ENCODE measurements at regions not wholly inside any gene's neighbourhood (a gene's known extent, or its start where the extent isn't known, plus 50 kb on each side); places are given as distances from the start of the nearest gene placed in this dataset.

- Histone ChIP-seq H3K27me3 (ENCODE audit: control insufficient read depth in 1 of 2, insufficient read depth in 2 of 2, low read length in 2 of 2) (no peaks in the 10 kb centered on the region), H3K9ac (ENCODE audit: low read depth in 1 of 2, low read length in 2 of 2) (no peak overlapping the region), H3K4me1 (ENCODE audit: control insufficient read depth in 1 of 2, insufficient read depth in 2 of 2, low read length in 2 of 2) (no peaks in the 10 kb centered on the region), H3K27ac (ENCODE audit: low read depth, low read length) (no peak overlapping the region), H3K36me3 (ENCODE audit: control insufficient read depth in 1 of 2, insufficient read depth in 2 of 2, low read length in 2 of 2) (no peaks in the 10 kb centered on the region), H3K4me3 (ENCODE audit: low read depth in 1 of 2, low read length in 2 of 2) (no peak overlapping the region), H3K9me3 (ENCODE audit: control insufficient read depth in 1 of 2, low read length in 2 of 2) (peaks cover 0 to 9% of the 10 kb centered on the region in 2 donors)
These were observed 135.1 kb upstream of the SEL1L start for GRCh38 chr14:81668626-81669274.

- no peak overlapping the region for H3K4me3 ChIP-seq (ENCODE audit: low read depth in 1 of 2, low read length in 2 of 2)
- peaks cover 0 to 9% of the 10 kb centered on the region in 2 donors for H3K9me3 ChIP-seq (ENCODE audit: control insufficient read depth in 1 of 2, low read length in 2 of 2)
- H3K36me3 ChIP-seq (ENCODE audit: control insufficient read depth in 1 of 2, insufficient read depth in 2 of 2, low read length in 2 of 2), result no peaks in the 10 kb centered on the region
- no peaks in the 10 kb centered on the region for H3K27me3 ChIP-seq (ENCODE audit: control insufficient read depth in 1 of 2, insufficient read depth in 2 of 2, low read length in 2 of 2)
- H3K9ac ChIP-seq (ENCODE audit: low read depth in 1 of 2, low read length in 2 of 2), result no peak overlapping the region
- H3K4me1 ChIP-seq (ENCODE audit: control insufficient read depth in 1 of 2, insufficient read depth in 2 of 2, low read length in 2 of 2), result no peaks in the 10 kb centered on the region
- H3K27ac ChIP-seq (ENCODE audit: low read depth, low read length), result no peak overlapping the region
These were observed 135.7 kb upstream of the SEL1L start for GRCh38 chr14:81669308-81669707.

GRCh38 chr14:81673930-81674329 is 140.3 kb upstream of the SEL1L start:
- peaks cover 0 to under 1% of the 10 kb centered on the region in 2 donors for H3K9me3 ChIP-seq (ENCODE audit: control insufficient read depth in 1 of 2, low read length in 2 of 2)
- no peaks in the 10 kb centered on the region for H3K4me1 ChIP-seq (ENCODE audit: control insufficient read depth in 1 of 2, insufficient read depth in 2 of 2, low read length in 2 of 2)
- H3K36me3 ChIP-seq (ENCODE audit: control insufficient read depth in 1 of 2, insufficient read depth in 2 of 2, low read length in 2 of 2), result no peaks in the 10 kb centered on the region
- H3K27me3 ChIP-seq (ENCODE audit: control insufficient read depth in 1 of 2, insufficient read depth in 2 of 2, low read length in 2 of 2), result no peaks in the 10 kb centered on the region
- no peak overlapping the region for H3K27ac ChIP-seq (ENCODE audit: low read depth, low read length)
- no peak overlapping the region for H3K4me3 ChIP-seq (ENCODE audit: low read depth in 1 of 2, low read length in 2 of 2)
- H3K9ac ChIP-seq (ENCODE audit: low read depth in 1 of 2, low read length in 2 of 2), result no peak overlapping the region

- no peaks in the 10 kb centered on the region for H3K9me3 ChIP-seq (ENCODE audit: control insufficient read depth in 1 of 2, low read length in 2 of 2)
- H3K9ac ChIP-seq (ENCODE audit: low read depth in 1 of 2, low read length in 2 of 2), result no peak overlapping the region
These were observed 142.7 kb upstream of the SEL1L start for GRCh38 chr14:81676395-81676794.

GRCh38 chr14:81676879-81677278 is 143.2 kb upstream of the SEL1L start:
- no peaks in the 10 kb centered on the region for H3K9me3 ChIP-seq (ENCODE audit: control insufficient read depth in 1 of 2, low read length in 2 of 2)
- H3K36me3 ChIP-seq (ENCODE audit: control insufficient read depth in 1 of 2, insufficient read depth in 2 of 2, low read length in 2 of 2), result no peaks in the 10 kb centered on the region
- H3K9ac ChIP-seq (ENCODE audit: low read depth in 1 of 2, low read length in 2 of 2), result no peak overlapping the region
- H3K4me1 ChIP-seq (ENCODE audit: control insufficient read depth in 1 of 2, insufficient read depth in 2 of 2, low read length in 2 of 2), result no peaks in the 10 kb centered on the region
- no peaks in the 10 kb centered on the region for H3K27me3 ChIP-seq (ENCODE audit: control insufficient read depth in 1 of 2, insufficient read depth in 2 of 2, low read length in 2 of 2)
- H3K4me3 ChIP-seq (ENCODE audit: low read depth in 1 of 2, low read length in 2 of 2), result no peak overlapping the region
- H3K27ac ChIP-seq (ENCODE audit: low read depth, low read length), result no peak overlapping the region

More at GRCh38 chr14:81676395-81676794, 142.7 kb upstream of the SEL1L start:
- Histone ChIP-seq H3K36me3 (ENCODE audit: control insufficient read depth in 1 of 2, insufficient read depth in 2 of 2, low read length in 2 of 2) (no peaks in the 10 kb centered on the region), H3K4me3 (ENCODE audit: low read depth in 1 of 2, low read length in 2 of 2) (no peak overlapping the region), H3K27ac (ENCODE audit: low read depth, low read length) (no peak overlapping the region), H3K4me1 (ENCODE audit: control insufficient read depth in 1 of 2, insufficient read depth in 2 of 2, low read length in 2 of 2) (no peaks in the 10 kb centered on the region), H3K27me3 (ENCODE audit: control insufficient read depth in 1 of 2, insufficient read depth in 2 of 2, low read length in 2 of 2) (no peaks in the 10 kb centered on the region)

- no peaks in the 10 kb centered on the region for H3K27me3 ChIP-seq (ENCODE audit: control insufficient read depth in 1 of 2, insufficient read depth in 2 of 2, low read length in 2 of 2)
- no peak overlapping the region for H3K4me3 ChIP-seq (ENCODE audit: low read depth in 1 of 2, low read length in 2 of 2)
- H3K4me1 ChIP-seq (ENCODE audit: control insufficient read depth in 1 of 2, insufficient read depth in 2 of 2, low read length in 2 of 2), result no peaks in the 10 kb centered on the region
- no peaks in the 10 kb centered on the region for H3K36me3 ChIP-seq (ENCODE audit: control insufficient read depth in 1 of 2, insufficient read depth in 2 of 2, low read length in 2 of 2)
- no peaks in the 10 kb centered on the region for H3K9me3 ChIP-seq (ENCODE audit: control insufficient read depth in 1 of 2, low read length in 2 of 2)
- H3K9ac ChIP-seq (ENCODE audit: low read depth in 1 of 2, low read length in 2 of 2), result no peak overlapping the region
- H3K27ac ChIP-seq (ENCODE audit: low read depth, low read length), result no peak overlapping the region
These were observed 144.1 kb upstream of the SEL1L start for GRCh38 chr14:81677736-81678135.

GRCh38 chr14:81679226-81679625 is 145.6 kb upstream of the SEL1L start:
- Histone ChIP-seq H3K9ac (ENCODE audit: low read depth in 1 of 2, low read length in 2 of 2) (no peak overlapping the region), H3K36me3 (ENCODE audit: control insufficient read depth in 1 of 2, insufficient read depth in 2 of 2, low read length in 2 of 2) (no peaks in the 10 kb centered on the region), H3K9me3 (ENCODE audit: control insufficient read depth in 1 of 2, low read length in 2 of 2) (no peaks in the 10 kb centered on the region), H3K27me3 (ENCODE audit: control insufficient read depth in 1 of 2, insufficient read depth in 2 of 2, low read length in 2 of 2) (no peaks in the 10 kb centered on the region), H3K4me3 (ENCODE audit: low read depth in 1 of 2, low read length in 2 of 2) (no peak overlapping the region), H3K4me1 (ENCODE audit: control insufficient read depth in 1 of 2, insufficient read depth in 2 of 2, low read length in 2 of 2) (no peaks in the 10 kb centered on the region), H3K27ac (ENCODE audit: low read depth, low read length) (no peak overlapping the region)

- Histone ChIP-seq H3K4me1 (ENCODE audit: control insufficient read depth in 1 of 2, insufficient read depth in 2 of 2, low read length in 2 of 2) (no peaks in the 10 kb centered on the region), H3K4me3 (ENCODE audit: low read depth in 1 of 2, low read length in 2 of 2) (no peak overlapping the region), H3K36me3 (ENCODE audit: control insufficient read depth in 1 of 2, insufficient read depth in 2 of 2, low read length in 2 of 2) (no peaks in the 10 kb centered on the region), H3K27me3 (ENCODE audit: control insufficient read depth in 1 of 2, insufficient read depth in 2 of 2, low read length in 2 of 2) (no peaks in the 10 kb centered on the region), H3K27ac (ENCODE audit: low read depth, low read length) (no peak overlapping the region), H3K9ac (ENCODE audit: low read depth in 1 of 2, low read length in 2 of 2) (no peak overlapping the region), H3K9me3 (ENCODE audit: control insufficient read depth in 1 of 2, low read length in 2 of 2) (no peaks in the 10 kb centered on the region)
These were observed 147.9 kb upstream of the SEL1L start for GRCh38 chr14:81681541-81681940.

GRCh38 chr14:81682134-81682533 is 148.5 kb upstream of the SEL1L start:
- Histone ChIP-seq H3K4me1 (ENCODE audit: control insufficient read depth in 1 of 2, insufficient read depth in 2 of 2, low read length in 2 of 2) (no peaks in the 10 kb centered on the region), H3K27me3 (ENCODE audit: control insufficient read depth in 1 of 2, insufficient read depth in 2 of 2, low read length in 2 of 2) (no peaks in the 10 kb centered on the region), H3K9ac (ENCODE audit: low read depth in 1 of 2, low read length in 2 of 2) (no peak overlapping the region), H3K4me3 (ENCODE audit: low read depth in 1 of 2, low read length in 2 of 2) (no peak overlapping the region), H3K36me3 (ENCODE audit: control insufficient read depth in 1 of 2, insufficient read depth in 2 of 2, low read length in 2 of 2) (no peaks in the 10 kb centered on the region), H3K27ac (ENCODE audit: low read depth, low read length) (no peak overlapping the region), H3K9me3 (ENCODE audit: control insufficient read depth in 1 of 2, low read length in 2 of 2) (no peaks in the 10 kb centered on the region)

- H3K27ac ChIP-seq (ENCODE audit: low read depth, low read length), result no peak overlapping the region
- no peak overlapping the region for H3K4me3 ChIP-seq (ENCODE audit: low read depth in 1 of 2, low read length in 2 of 2)
- no peaks in the 10 kb centered on the region for H3K36me3 ChIP-seq (ENCODE audit: control insufficient read depth in 1 of 2, insufficient read depth in 2 of 2, low read length in 2 of 2)
- no peaks in the 10 kb centered on the region for H3K4me1 ChIP-seq (ENCODE audit: control insufficient read depth in 1 of 2, insufficient read depth in 2 of 2, low read length in 2 of 2)
- no peak overlapping the region for H3K9ac ChIP-seq (ENCODE audit: low read depth in 1 of 2, low read length in 2 of 2)
- H3K9me3 ChIP-seq (ENCODE audit: control insufficient read depth in 1 of 2, low read length in 2 of 2), result no peaks in the 10 kb centered on the region
- no peaks in the 10 kb centered on the region for H3K27me3 ChIP-seq (ENCODE audit: control insufficient read depth in 1 of 2, insufficient read depth in 2 of 2, low read length in 2 of 2)
These were observed 149.0 kb upstream of the SEL1L start for GRCh38 chr14:81682701-81683100.

- Histone ChIP-seq H3K27ac (ENCODE audit: low read depth, low read length) (no peak overlapping the region), H3K36me3 (ENCODE audit: control insufficient read depth in 1 of 2, insufficient read depth in 2 of 2, low read length in 2 of 2) (no peaks in the 10 kb centered on the region), H3K9me3 (ENCODE audit: control insufficient read depth in 1 of 2, low read length in 2 of 2) (no peaks in the 10 kb centered on the region), H3K4me1 (ENCODE audit: control insufficient read depth in 1 of 2, insufficient read depth in 2 of 2, low read length in 2 of 2) (no peaks in the 10 kb centered on the region), H3K9ac (ENCODE audit: low read depth in 1 of 2, low read length in 2 of 2) (no peak overlapping the region), H3K27me3 (ENCODE audit: control insufficient read depth in 1 of 2, insufficient read depth in 2 of 2, low read length in 2 of 2) (no peaks in the 10 kb centered on the region), H3K4me3 (ENCODE audit: low read depth in 1 of 2, low read length in 2 of 2) (no peak overlapping the region)
These were observed 151.0 kb upstream of the SEL1L start for GRCh38 chr14:81684696-81685095.
